CD1c-positive myeloid dendritic cell (primary cell): ENCODE measurements at regions not wholly inside any gene's neighbourhood (a gene's known extent, or its start where the extent isn't known, plus 50 kb on each side); places are given as distances from the start of the nearest gene placed in this dataset.

ENCODE experiments used
- DNase-seq: peaks from one replicate; pipeline ENCODE4 v3.0.0-alpha.2; 2016; ENCODE audit errors: extremely low spot score

DNA sequence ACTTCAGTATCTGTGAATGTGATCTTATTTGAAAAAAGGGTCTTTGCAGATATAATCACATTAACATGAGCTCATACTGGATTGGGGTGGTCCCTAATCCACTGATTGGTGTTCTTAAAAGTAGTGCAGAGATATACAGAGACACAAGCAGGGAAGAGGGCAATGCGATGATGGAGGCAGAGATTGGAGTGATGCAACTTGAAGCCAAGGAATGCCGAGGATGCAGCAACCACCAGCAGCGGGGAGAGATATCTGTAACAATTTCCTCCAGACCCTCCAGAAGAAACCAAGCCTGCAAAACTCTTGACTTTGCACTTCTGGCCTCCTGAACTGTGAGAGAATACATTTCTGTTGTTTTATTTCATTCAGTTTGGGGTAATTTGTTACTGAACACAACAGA lies 171.0 kb upstream of the MBNL1 start:
- DNase-seq, result no peak

DNA sequence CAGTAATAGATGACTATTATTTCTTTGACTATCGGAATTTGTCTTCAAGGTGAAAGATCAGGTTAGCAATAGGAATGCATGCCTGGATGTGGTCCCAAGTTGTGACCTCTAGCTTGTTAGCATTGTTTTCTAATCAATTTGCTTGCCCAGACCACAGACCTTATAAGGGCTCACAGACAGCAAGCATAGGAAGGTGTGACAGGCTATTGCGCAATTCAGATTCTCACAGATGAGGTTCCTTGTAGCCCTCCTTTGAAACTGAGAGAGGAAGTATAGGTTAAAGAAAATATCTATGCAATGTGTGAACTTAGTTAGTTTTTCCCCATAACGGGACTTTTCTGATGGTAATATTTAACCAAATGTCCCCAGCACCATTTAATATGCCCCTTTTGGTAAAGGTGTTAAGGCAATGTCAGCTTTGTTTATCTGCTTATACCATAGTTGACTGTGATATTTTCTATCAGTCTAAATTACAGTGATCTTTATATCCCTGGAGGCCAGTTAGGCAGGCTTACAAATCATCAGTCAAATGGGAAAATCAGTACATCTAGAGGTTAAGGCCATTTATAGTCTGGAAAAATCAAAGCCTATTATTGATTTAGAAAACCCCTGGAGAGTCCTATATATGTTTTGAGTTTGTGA lies 168.1 kb upstream of the MBNL1 start:
- peak; percentile 48 for DNase-seq

DNA sequence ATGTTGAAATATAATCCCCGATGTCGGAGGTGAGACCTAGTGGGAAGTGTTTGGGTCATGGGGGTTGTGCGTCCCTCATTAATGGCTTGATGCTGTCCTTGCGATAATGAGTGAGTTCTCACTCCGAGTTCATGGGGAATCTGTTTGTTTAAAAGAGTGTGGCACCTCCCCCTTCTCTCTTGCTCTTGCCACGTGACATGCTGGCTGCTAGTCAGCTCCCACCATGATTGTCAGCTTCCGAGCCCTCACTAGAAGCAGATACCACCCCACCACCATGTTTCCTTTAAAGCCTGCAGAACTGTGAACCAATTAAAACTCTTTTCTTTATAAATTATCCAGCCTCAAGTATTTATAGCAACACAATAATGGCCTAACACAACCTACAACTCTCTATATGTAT lies 166.3 kb upstream of the MBNL1 start:
- DNase-seq, result no peak

DNA sequence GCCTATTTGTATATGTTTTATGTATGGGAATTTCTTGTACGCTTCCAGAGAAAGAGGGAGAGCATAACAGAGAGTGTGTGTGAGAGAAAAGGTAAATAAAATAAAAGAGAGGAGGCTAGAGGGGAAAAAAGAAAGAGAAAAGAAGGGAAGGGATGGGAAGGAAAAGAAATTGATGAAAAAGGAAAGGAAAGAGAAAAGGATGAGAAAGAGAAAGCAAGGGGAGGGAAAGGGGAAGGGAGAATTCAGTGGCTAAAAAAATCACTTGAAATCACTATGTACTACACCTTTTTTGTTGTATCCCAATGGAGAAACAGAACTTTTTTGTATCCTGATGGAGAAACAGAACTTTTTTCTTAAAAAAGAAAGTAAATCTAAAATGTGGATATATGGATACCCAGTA lies 165.5 kb upstream of the MBNL1 start:
- no peak for DNase-seq

GRCh38 chr3:152104847-152105415 lies 163.8 kb upstream of the MBNL1 start:
- DNase-seq, result peak; percentile 47

GRCh38 chr3:152105446-152105845 lies 163.3 kb upstream of the MBNL1 start:
- no peak for DNase-seq

DNA sequence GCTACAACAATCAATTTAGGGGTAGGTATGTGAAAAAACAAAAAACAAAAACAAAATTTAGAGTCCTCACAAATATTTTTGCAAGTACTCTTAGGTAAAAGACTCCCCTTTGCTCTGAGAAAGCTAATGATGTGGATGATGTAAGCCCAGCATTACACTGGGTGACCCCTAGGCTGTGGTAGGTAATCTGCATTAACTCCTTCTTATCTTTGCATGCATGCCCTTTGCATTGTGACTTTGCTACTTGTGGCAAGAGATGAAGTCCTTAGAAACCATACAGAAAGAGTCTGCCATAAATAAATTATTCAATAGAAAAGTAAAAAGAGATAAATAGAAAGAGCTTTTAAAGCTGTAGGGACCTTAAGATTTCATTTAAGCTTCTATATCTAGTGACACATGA lies 159.7 kb upstream of the MBNL1 start:
- DNase-seq, result no peak

GRCh38 chr3:152113413-152113812 lies 155.3 kb upstream of the MBNL1 start:
- no peak for DNase-seq

DNA sequence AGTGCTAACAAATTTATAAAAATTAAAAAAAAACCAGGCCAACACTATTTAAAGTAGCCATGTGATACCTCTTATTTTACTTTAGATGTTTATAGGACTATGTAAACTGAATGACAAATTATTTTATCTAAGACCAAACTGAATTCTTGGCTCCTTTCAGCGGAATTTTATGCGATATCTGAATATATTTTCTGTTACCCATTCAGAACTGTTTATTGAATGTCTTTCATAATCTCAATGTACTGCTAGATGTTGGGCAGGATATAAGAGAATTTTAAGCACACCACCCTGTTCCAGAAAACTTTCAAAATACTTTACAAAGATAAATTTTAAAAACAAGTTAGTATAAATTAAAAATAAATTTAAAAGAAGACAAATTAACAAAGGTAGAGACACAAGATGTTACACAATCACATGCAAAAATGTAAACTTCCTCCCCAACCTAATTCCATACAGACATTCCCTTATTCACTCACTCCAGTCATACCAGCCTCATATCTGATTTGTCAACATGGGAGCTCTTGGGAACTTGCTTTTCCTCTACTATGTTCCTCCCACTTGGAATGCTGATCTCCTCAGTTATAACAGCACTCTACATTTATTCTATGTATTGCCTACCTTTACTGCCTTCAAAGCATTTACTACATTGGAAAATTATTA lies 154.6 kb upstream of the MBNL1 start:
- DNase-seq, result no peak

GRCh38 chr3:152120601-152121269 lies 148.0 kb upstream of the MBNL1 start:
- DNase-seq, result no peak

GRCh38 chr3:152121270-152121636 lies 147.5 kb upstream of the MBNL1 start:
- DNase-seq, result no peak

- DNase-seq, result no peak
Measured at GRCh38 chr3:152122851-152123250, 145.9 kb upstream of the MBNL1 start.

- DNase-seq, result no peak
Measured at GRCh38 chr3:152123457-152123856, 145.3 kb upstream of the MBNL1 start.

DNA sequence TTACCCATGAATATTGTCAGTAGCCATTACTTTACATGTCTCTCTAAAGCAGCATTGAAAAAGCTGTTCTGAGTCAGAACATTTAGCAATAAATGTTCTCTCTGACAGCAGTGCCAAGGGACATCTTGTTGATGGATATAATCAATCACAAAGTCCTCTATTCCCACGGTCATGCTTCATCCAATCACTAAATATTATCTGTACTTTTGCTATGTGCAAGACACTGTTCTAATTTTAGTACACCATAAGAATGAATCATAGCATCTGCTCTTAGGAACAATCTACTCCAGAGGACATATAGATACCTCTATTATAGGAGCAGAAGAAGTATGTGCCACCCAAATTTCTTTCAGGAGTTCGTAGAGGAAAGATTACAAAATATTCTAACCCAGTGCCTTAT lies 142.5 kb upstream of the MBNL1 start:
- no peak for DNase-seq

DNA sequence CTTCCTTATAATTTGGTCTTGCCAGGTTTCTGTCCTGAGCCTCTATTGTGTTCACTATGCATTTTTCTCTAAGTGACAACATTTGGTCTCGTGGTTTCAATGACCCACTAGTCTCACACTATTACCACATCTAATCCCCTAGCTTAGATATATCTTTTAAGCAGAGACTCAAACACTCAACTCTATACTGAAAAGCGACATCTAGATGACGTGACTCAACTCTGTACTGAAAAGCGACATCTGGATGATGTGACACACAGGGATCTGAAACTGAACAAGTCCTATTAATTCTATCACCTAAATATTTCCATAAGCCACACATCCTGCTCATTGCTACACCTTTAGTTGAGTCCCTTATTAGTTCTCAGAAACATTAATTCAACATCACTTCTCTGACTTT lies 141.7 kb upstream of the MBNL1 start:
- peak; percentile 3 for DNase-seq

DNA sequence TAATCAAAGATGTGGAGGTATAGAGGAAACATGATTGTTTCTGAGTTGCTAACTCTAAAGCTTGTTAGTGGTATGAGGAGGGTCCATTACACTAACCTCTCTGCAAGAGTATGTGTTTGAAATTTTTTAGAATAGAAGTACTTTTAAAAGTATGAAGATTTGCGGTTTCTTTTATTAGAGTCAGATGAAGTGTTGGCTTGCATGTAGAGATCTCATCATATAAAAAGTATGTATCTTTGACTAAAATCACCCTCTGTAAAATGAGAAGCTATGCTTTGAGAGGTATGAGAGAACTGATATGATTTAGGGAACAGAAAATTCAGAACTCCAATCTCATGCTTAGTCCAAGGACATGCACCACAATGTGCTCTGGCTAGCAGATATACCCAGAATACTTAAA lies 140.4 kb upstream of the MBNL1 start:
- no peak for DNase-seq

DNA sequence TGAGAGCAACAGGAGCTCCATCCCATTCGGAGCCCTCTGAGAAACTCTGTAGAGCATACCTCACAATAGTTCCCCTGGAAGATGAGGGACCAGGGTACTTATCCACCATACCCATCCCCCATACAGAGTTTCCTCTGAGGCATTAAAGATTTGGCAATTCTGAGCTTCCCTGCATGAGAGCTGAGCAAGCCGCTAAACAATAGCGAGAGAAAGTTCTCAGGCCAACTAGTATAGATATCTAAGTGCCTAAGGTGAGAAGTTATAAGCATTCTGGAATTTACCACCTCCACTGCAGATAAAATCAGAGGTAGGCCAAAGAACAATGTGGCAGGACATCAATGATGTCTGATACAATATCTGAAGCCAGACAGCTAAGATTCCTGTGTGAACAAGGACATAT lies 129.1 kb upstream of the MBNL1 start:
- DNase-seq, result no peak

DNA sequence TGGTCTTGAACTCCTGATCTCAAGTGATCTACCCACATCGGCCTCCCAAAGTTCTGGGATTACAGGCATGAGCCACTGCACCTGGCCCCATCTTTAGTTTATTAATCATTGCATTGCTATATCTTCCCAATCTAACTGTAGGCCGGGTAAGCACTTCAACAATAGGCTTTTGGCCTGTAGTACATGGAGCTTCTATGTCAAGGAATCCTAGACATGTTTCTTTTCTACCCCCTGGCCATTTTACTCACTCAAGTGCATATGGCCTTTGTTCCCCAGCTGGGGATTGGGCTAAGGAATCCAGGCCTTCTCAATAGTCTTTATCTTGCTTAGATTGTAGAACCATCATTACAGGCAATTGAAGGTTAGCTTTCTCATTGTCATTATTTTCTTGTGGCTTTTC lies 122.3 kb upstream of the MBNL1 start:
- no peak for DNase-seq

- no peak for DNase-seq
Measured at GRCh38 chr3:152147748-152148147, 121.0 kb upstream of the MBNL1 start.

DNA sequence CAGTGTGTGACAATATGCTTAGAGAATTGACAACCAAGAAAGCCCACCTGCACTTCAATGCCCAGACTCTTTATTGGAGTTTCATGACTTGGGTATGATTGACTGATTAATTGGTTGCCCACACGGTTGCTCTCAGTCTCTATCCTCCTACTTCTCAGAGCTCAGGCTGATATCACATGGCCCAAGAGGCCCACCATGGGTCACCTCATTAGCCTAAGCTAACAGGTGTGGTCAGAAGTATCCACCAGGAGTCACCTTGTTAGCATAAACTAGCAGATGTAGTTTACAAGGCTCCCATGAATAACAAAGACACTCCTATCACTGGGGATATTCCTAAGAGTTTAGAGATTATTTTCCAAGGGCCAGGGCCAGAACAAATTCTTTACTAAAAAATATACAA lies 120.2 kb upstream of the MBNL1 start:
- no peak for DNase-seq

- DNase-seq, result no peak
Measured at GRCh38 chr3:152149832-152150231, 118.9 kb upstream of the MBNL1 start.

DNA sequence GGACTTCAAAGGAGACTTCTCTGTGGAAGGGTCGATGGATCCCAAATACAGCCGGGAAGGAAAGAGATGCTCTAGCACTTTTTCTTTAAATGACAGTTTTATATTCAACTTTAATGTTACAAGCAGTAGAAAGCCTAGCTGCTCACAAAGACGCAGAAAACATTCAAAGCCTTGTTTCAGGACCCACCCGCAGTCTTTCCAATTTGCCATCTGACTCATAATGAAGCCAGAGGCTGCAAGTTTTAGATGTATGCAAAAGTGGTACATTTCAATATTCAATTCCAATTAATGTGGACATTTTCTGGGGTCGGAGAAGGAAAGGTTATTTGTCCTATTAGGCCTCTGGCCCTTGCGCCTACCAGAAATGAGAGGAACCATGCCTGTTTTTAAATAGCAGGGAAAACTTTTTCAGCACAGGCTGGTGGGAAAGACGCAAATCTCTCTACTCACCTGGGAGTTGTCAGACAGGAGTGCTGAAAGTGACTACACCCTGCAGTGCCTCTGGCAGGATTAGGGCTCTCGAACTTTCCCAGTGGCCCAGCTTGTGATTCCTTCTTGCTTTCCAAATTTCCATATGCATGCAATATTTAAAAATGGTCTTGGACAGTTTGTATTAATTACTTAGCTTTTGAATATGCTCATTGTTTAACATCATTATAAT lies 117.4 kb upstream of the MBNL1 start:
- no peak for DNase-seq
